IMR-90 (cell line): ENCODE measurements at regions not wholly inside any gene's neighbourhood (a gene's known extent, or its start where the extent isn't known, plus 50 kb on each side); places are given as distances from the start of the nearest gene placed in this dataset.

Experiments used
- ATAC-seq: fragments of 200-7000 bp; cut with Tn5 transposase; 2 replicates; pipeline ENCODE4 v1.9.1; 2020; ENCODE audit warnings: low read depth, mild to moderate bottlenecking, moderate library complexity
- BruUV-seq: library from RNA; stranded (reverse); fragments of 400-500 nt; replicated peaks from 2 replicates; lab custom pipeline; 2021; lab: Mats Ljungman, UMichigan
- CTCF ChIA-PET: fragments of 300-600 bp; formaldehyde crosslinking; extraction: SDS; loops from one replicate; lab custom pipeline; 2021; ENCODE audit warnings: antibody characterized with exemption; lab: Yijun Ruan, JAX
- POLR2A ChIA-PET: fragments of 300-600 bp; sonication (Branson Sonifier 250); formaldehyde crosslinking; loops from one replicate; lab custom pipeline; 2022; ENCODE audit warnings: antibody characterized with exemption; ENCODE audit not compliant: unreplicated experiment; lab: Charles Lee
- DNase-seq: peaks from one replicate; pipeline ENCODE4 v3.0.0; 2013
- H2AFZ ChIP-seq: replicated peaks from 2 replicates; pipeline ENCODE3; 2013; ENCODE audit warnings: low read length, mild to moderate bottlenecking; ENCODE audit not compliant: poor library complexity
- H2AK5ac ChIP-seq: 2 replicates; pipeline ENCODE4 v1.6.1; 2013; ENCODE audit warnings: low read depth, low read length, inconsistent platforms
- H2AK9ac ChIP-seq: replicated peaks from 2 replicates; pipeline ENCODE3; 2013; ENCODE audit warnings: mild to moderate bottlenecking, low read depth, low read length, moderate library complexity; ENCODE audit not compliant: poor library complexity
- H2BK120ac ChIP-seq: 2 replicates; pipeline ENCODE4 v1.6.1; 2013; ENCODE audit warnings: low read depth, low read length, inconsistent platforms
- H2BK15ac ChIP-seq: 3 replicates; pipeline ENCODE4 v1.6.1; 2013; ENCODE audit warnings: low read depth, low read length, inconsistent platforms
- H2BK20ac ChIP-seq: 2 replicates; pipeline ENCODE4 v1.6.1; 2013; ENCODE audit warnings: low read depth, mild to moderate bottlenecking, inconsistent platforms, low read length, moderate library complexity
- H2BK5ac ChIP-seq: 2 replicates; pipeline ENCODE4 v1.6.1; 2013; ENCODE audit warnings: mild to moderate bottlenecking, low read depth, low read length, inconsistent platforms; ENCODE audit not compliant: poor library complexity, severe bottlenecking
- H3K14ac ChIP-seq: replicated peaks from 2 replicates; pipeline ENCODE4 v1.6.1; 2013; ENCODE audit warnings: low read depth, low read length, inconsistent platforms
- H3K18ac ChIP-seq: 2 replicates; pipeline ENCODE4 v1.6.1; 2013; ENCODE audit warnings: low read depth, low read length, control low read depth
- H3K23ac ChIP-seq: 2 replicates; pipeline ENCODE4 v1.6.1; 2013; ENCODE audit warnings: low read depth, low read length, inconsistent platforms
- H3K27ac ChIP-seq: 2 replicates; pipeline ENCODE4 v1.5.1; 2013; ENCODE audit warnings: mild to moderate bottlenecking, control low read depth, low read length; ENCODE audit not compliant: insufficient read depth
- H3K27me3 ChIP-seq: 2 replicates; pipeline ENCODE4 v1.6.1; 2013; ENCODE audit warnings: low read length; ENCODE audit not compliant: control insufficient read depth, insufficient read depth
- H3K36me3 ChIP-seq: 2 replicates; pipeline ENCODE4 v1.6.1; 2013; ENCODE audit warnings: low read length, mixed read lengths; ENCODE audit not compliant: control insufficient read depth, insufficient read depth
- H3K4ac ChIP-seq: 2 replicates; pipeline ENCODE4 v1.6.1; 2013; ENCODE audit warnings: low read depth, low read length, inconsistent platforms
- H3K4me1 ChIP-seq: 2 replicates; pipeline ENCODE4 v1.6.1; 2013; ENCODE audit warnings: low read length, mixed read lengths; ENCODE audit not compliant: control insufficient read depth, insufficient read depth
- H3K4me2 ChIP-seq: 2 replicates; pipeline ENCODE4 v1.6.1; 2013; ENCODE audit warnings: low read depth, mild to moderate bottlenecking, control low read depth, low read length, moderate library complexity
- H3K4me3 ChIP-seq: 2 replicates; pipeline ENCODE4 v1.5.1; 2013; ENCODE audit warnings: low read depth, mild to moderate bottlenecking, control low read depth, low read length, moderate library complexity; ENCODE audit not compliant: insufficient read depth
- H3K56ac ChIP-seq: 2 replicates; pipeline ENCODE4 v1.6.1; 2013; ENCODE audit warnings: low read length, inconsistent platforms; ENCODE audit not compliant: insufficient read depth; ENCODE audit errors: extremely low read depth
- H3K79me1 ChIP-seq, 2 experiments: 2 replicates each; pipeline ENCODE4 v1.6.1; 2013; ENCODE audit warnings: low read length in 2 of 2, inconsistent platforms in 1 of 2, low read depth in 1 of 2
- H3K9ac ChIP-seq: 2 replicates; pipeline ENCODE4 v1.6.1; 2013; ENCODE audit warnings: low read depth, low read length, control low read depth
- H3K9me1 ChIP-seq: 2 replicates; pipeline ENCODE4 v1.6.1; 2013; ENCODE audit warnings: low read length, inconsistent platforms; ENCODE audit not compliant: insufficient read depth
- H3K9me3 ChIP-seq: 2 replicates; pipeline ENCODE4 v1.6.1; 2013; ENCODE audit warnings: low read length; ENCODE audit not compliant: control insufficient read depth, insufficient read depth
- H4K20me1 ChIP-seq: 2 replicates; pipeline ENCODE4 v1.6.1; 2013; ENCODE audit warnings: low read length, inconsistent platforms; ENCODE audit not compliant: insufficient read depth
- H4K5ac ChIP-seq: 2 replicates; pipeline ENCODE4 v1.6.1; 2013; ENCODE audit warnings: mild to moderate bottlenecking, low read depth, low read length, control low read depth
- H4K8ac ChIP-seq, 2 experiments: 2 replicates each; pipeline ENCODE4 v1.6.1; 2013; ENCODE audit warnings: low read depth in 2 of 2, low read length in 2 of 2, control low read depth in 1 of 2, inconsistent platforms in 1 of 2
- H4K91ac ChIP-seq: 2 replicates; pipeline ENCODE4 v1.6.1; 2013; ENCODE audit warnings: low read depth, low read length, inconsistent platforms; ENCODE audit not compliant: insufficient read depth
- BHLHE40 ChIP-seq: fragments of 150-350 bp; IDR thresholded peaks from 2 replicates; pipeline ENCODE4 v1.6.1; 2016; ENCODE audit warnings: mild to moderate bottlenecking, low read depth, low read length
- CEBPB ChIP-seq: IDR thresholded peaks from 2 replicates; pipeline ENCODE4 v1.6.1; 2012; ENCODE audit warnings: low read depth, low read length, improper control_type of control experiment
- CHD1 ChIP-seq: IDR thresholded peaks from 2 replicates; pipeline ENCODE4 v1.6.1; 2012; ENCODE audit warnings: low read depth, low read length, improper control_type of control experiment
- MAFK ChIP-seq: IDR thresholded peaks from 2 replicates; pipeline ENCODE4 v1.6.1; 2012; ENCODE audit warnings: low read depth, low read length, improper control_type of control experiment
- MAZ ChIP-seq: IDR thresholded peaks from 2 replicates; pipeline ENCODE4 v1.6.1; 2012; ENCODE audit warnings: low read depth, mild to moderate bottlenecking, low read length, improper control_type of control experiment, moderate library complexity, borderline replicate concordance
- MXI1 ChIP-seq: IDR thresholded peaks from 2 replicates; pipeline ENCODE4 v1.6.1; 2012; ENCODE audit warnings: low read depth, mild to moderate bottlenecking, low read length, moderate library complexity, borderline replicate concordance
- NFE2L2 ChIP-seq: fragments of 150-350 bp; IDR thresholded peaks from 2 replicates; pipeline ENCODE4 v1.6.1; 2016; ENCODE audit warnings: low read depth, mild to moderate bottlenecking, low read length
- POLR2A ChIP-seq: IDR thresholded peaks from 2 replicates; pipeline ENCODE4 v1.6.1; 2012; ENCODE audit warnings: mild to moderate bottlenecking, low read depth, low read length
- RAD21 ChIP-seq: IDR thresholded peaks from 2 replicates; pipeline ENCODE4 v1.6.1; 2012; ENCODE audit warnings: low read length, improper control_type of control experiment
- SMC3 ChIP-seq: fragments of 150-350 bp; IDR thresholded peaks from 2 replicates; pipeline ENCODE4 v1.6.1; 2016; ENCODE audit warnings: low read depth, mild to moderate bottlenecking, antibody characterized with exemption, low read length, moderate library complexity
- WGBS, 2 experiments: methylation state at CpG; one replicate each; pipeline versions ENCODE4 v1.1.5 to v1.1.7; 2013; ENCODE audit warnings: missing lambda C conversion rate in 2 of 2; ENCODE audit not compliant: insufficient read length in 1 of 2; ENCODE audit errors: extremely low coverage in 2 of 2; 5-methylcytosine and 5-hydroxymethylcytosine counted together
- dilution Hi-C: fragments of 300-500 bp; cut with HindIII; formaldehyde crosslinking; loops from one replicate; pipeline ENCODE4 v1.14.3; 2018; ENCODE audit warnings: low sequenced_read_pairs; ENCODE audit not compliant: unreplicated experiment
- in situ Hi-C: fragments of 300-500 bp; cut with MboI; formaldehyde crosslinking; loops from 3 replicates; pipeline ENCODE4 v1.14.3; 2019; ENCODE audit warnings: low sequenced_read_pairs, inconsistent platforms, mixed read lengths
- intact Hi-C: fragments of 100-400 bp; cut with micrococcal nuclease; formaldehyde crosslinking; loops from 2 replicates; pipeline ENCODE4 v1.10.0; 2022
- TF ChIP-seq, protein P1 (sequence below): conservative IDR thresholded peaks from 2 replicates; pipeline ENCODE4 v1.5.1; 2012; ENCODE audit warnings: mild to moderate bottlenecking, low read depth, low read length, improper control_type of control experiment
- TF ChIP-seq, protein P2 (sequence below): fragments of 150-350 bp; IDR thresholded peaks from 2 replicates; pipeline ENCODE4 v1.6.1; 2016; ENCODE audit warnings: low read depth, mild to moderate bottlenecking, low read length, moderate library complexity, borderline replicate concordance

DNA sequence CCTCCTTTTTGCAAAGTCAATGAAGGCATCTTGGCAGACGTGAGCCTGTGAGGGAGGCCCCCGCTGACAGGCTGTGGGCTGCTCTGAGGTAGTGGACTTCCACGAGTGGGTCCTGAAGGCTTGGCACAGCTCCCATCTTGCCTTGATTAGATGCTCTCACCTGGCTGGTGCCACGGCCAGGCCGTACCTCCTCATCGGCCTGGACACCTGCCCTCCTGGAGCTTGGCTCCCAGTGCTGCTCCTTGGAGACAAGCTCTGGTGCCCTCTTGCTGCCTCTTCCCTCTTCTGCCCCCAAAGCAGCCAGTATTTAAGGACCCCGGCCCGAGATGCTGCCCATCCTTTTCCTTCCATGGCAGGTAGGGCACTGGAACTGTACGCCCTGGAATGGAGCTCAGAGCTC is 93.5 kb downstream of the ERMARD start:
- no peak overlapping the region for H3K14ac ChIP-seq
- H3K27me3 ChIP-seq, result peaks cover 3% of the 10 kb centered on the region; the same call in 1 of the 2 replicates
- H3K23ac ChIP-seq, result no peak overlapping the region
- no peak overlapping the region for H3K4ac ChIP-seq
- no peak overlapping the region for H4K91ac ChIP-seq
- ChIA-PET CTCF (no interaction called here), POLR2A (no interaction called here)
- H3K4me2 ChIP-seq, result no peak overlapping the region
- no peak overlapping the region for H3K4me3 ChIP-seq
- H2BK120ac ChIP-seq, result no peak overlapping the region
- ATAC-seq, result no peak
- no peak overlapping the region for H2AFZ ChIP-seq
- no peaks in the 10 kb centered on the region for H3K36me3 ChIP-seq
- intact Hi-C loops, result no loop called here
- H2AK5ac ChIP-seq, result no peak overlapping the region
- H3K9ac ChIP-seq, result no peak overlapping the region
- in situ Hi-C loops, result no loop called here
- H2BK5ac ChIP-seq, result no peak overlapping the region
- no peak overlapping the region for H3K27ac ChIP-seq
- H2BK15ac ChIP-seq, result no peak overlapping the region
- no peak overlapping the region for H3K56ac ChIP-seq
- no peak for TF ChIP-seq MXI1
- no peak for TF ChIP-seq POLR2A
- TF ChIP-seq MAZ, result no peak
- TF ChIP-seq, protein P1, sequence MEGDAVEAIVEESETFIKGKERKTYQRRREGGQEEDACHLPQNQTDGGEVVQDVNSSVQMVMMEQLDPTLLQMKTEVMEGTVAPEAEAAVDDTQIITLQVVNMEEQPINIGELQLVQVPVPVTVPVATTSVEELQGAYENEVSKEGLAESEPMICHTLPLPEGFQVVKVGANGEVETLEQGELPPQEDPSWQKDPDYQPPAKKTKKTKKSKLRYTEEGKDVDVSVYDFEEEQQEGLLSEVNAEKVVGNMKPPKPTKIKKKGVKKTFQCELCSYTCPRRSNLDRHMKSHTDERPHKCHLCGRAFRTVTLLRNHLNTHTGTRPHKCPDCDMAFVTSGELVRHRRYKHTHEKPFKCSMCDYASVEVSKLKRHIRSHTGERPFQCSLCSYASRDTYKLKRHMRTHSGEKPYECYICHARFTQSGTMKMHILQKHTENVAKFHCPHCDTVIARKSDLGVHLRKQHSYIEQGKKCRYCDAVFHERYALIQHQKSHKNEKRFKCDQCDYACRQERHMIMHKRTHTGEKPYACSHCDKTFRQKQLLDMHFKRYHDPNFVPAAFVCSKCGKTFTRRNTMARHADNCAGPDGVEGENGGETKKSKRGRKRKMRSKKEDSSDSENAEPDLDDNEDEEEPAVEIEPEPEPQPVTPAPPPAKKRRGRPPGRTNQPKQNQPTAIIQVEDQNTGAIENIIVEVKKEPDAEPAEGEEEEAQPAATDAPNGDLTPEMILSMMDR, result no peak
- TF ChIP-seq CEBPB, result no peak
- TF ChIP-seq MAFK, result no peak
- no peak for TF ChIP-seq CHD1
- no peak for TF ChIP-seq SMC3
- TF ChIP-seq RAD21, result no peak
- no peak for TF ChIP-seq BHLHE40
- TF ChIP-seq, protein P2, sequence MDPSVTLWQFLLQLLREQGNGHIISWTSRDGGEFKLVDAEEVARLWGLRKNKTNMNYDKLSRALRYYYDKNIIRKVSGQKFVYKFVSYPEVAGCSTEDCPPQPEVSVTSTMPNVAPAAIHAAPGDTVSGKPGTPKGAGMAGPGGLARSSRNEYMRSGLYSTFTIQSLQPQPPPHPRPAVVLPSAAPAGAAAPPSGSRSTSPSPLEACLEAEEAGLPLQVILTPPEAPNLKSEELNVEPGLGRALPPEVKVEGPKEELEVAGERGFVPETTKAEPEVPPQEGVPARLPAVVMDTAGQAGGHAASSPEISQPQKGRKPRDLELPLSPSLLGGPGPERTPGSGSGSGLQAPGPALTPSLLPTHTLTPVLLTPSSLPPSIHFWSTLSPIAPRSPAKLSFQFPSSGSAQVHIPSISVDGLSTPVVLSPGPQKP, result no peak
- TF ChIP-seq NFE2L2, result no peak
- H4K8ac ChIP-seq, result no peak overlapping the region
- WGBS, 2 experiments, result 36% methylated on average over 5 of the region's 9 CpGs; no CpG with 5 or more reads in 1 of the 2 experiments
- no peak overlapping the region for H2BK20ac ChIP-seq
- no peaks in the 10 kb centered on the region for H3K9me1 ChIP-seq
- no peak overlapping the region for H2AK9ac ChIP-seq
- BruUV-seq, result no TSS peak
- H3K79me1 ChIP-seq, result no peaks in the 10 kb centered on the region
- no peak overlapping the region for H3K18ac ChIP-seq
- peaks cover 8% of the 10 kb centered on the region; the same call in 1 of the 2 replicates for H3K9me3 ChIP-seq
- dilution Hi-C loops, result no loop called here
- DNase-seq, result no peak
- H3K4me1 ChIP-seq, result no peaks in the 10 kb centered on the region
- no peaks in the 10 kb centered on the region for H4K20me1 ChIP-seq
- no peak overlapping the region for H4K5ac ChIP-seq
